ENCODE measurements at regions not wholly inside any gene's neighbourhood (a gene's known extent, or its start where the extent isn't known, plus 50 kb on each side); places are given as distances from the start of the nearest gene placed in this dataset.

GRCh38 chr2:11104794-11105660 lies 50.2 kb upstream of the SLC66A3 start:
- no peak for TF ChIP-seq RFX5 (IDR thresholded peaks at IDR 0.05; ENCODE audit: low read length)
- TF ChIP-seq CTCF (IDR thresholded peaks at IDR 0.05), result no peak

Data from SK-N-SH (cell line).